GM23338 (cell line): ENCODE measurements at regions not wholly inside any gene's neighbourhood (a gene's known extent, or its start where the extent isn't known, plus 50 kb on each side); places are given as distances from the start of the nearest gene placed in this dataset.

Experiments used
- ATAC-seq: fragments of 200-7000 bp; cut with Tn5 transposase; 3 replicates; pipeline ENCODE4 v1.9.1; 2020
- DNase-seq: peaks from one replicate; pipeline ENCODE4 v3.0.0-alpha.2; 2015; ENCODE audit warnings: low spot score
- H2AFZ ChIP-seq: fragments of 200-600 bp; sonication (generic); 2 replicates; pipeline ENCODE4 v1.8.0; 2016; ENCODE audit warnings: antibody characterized with exemption, mild to moderate bottlenecking, moderate library complexity
- H3F3A ChIP-seq: fragments of 200-600 bp; sonication (generic); replicated peaks from 2 replicates; pipeline ENCODE4 v1.8.0; 2017; ENCODE audit warnings: antibody characterized with exemption, mixed run types, low read depth
- H3K27ac ChIP-seq: fragments of 200-600 bp; sonication (generic); 2 replicates; pipeline ENCODE4 v1.6.1; 2016; ENCODE audit warnings: low read depth
- H3K27me3 ChIP-seq: fragments of 200-600 bp; sonication (generic); 2 replicates; pipeline ENCODE4 v1.8.0; 2016; ENCODE audit warnings: mild to moderate bottlenecking, mixed run types, moderate library complexity; ENCODE audit not compliant: insufficient read depth
- H3K36me3 ChIP-seq: fragments of 200-600 bp; sonication (generic); 2 replicates; pipeline ENCODE4 v1.8.0; 2016; ENCODE audit warnings: mild to moderate bottlenecking; ENCODE audit not compliant: insufficient read depth
- H3K4me1 ChIP-seq: fragments of 200-600 bp; sonication (generic); 2 replicates; pipeline ENCODE4 v1.8.0; 2016; ENCODE audit warnings: mild to moderate bottlenecking, moderate library complexity; ENCODE audit not compliant: insufficient read depth
- H3K4me2 ChIP-seq: fragments of 200-600 bp; sonication (generic); 2 replicates; pipeline ENCODE4 v1.7.1; 2017; ENCODE audit warnings: mixed run types
- H3K4me3 ChIP-seq: fragments of 200-600 bp; sonication (generic); 2 replicates; pipeline ENCODE4 v1.6.1; 2016; ENCODE audit warnings: mixed run types
- H3K79me2 ChIP-seq: fragments of 200-600 bp; sonication (generic); replicated peaks from 2 replicates; pipeline ENCODE4 v1.8.0; 2017; ENCODE audit warnings: mild to moderate bottlenecking; ENCODE audit not compliant: insufficient read depth
- H3K9me2 ChIP-seq: fragments of 200-600 bp; sonication (generic); 2 replicates; pipeline ENCODE4 v1.8.0; 2017; ENCODE audit not compliant: insufficient read depth
- H4K20me1 ChIP-seq: fragments of 200-600 bp; sonication (generic); replicated peaks from 2 replicates; pipeline ENCODE4 v1.8.0; 2017; ENCODE audit warnings: mild to moderate bottlenecking; ENCODE audit not compliant: insufficient read depth
- H3K27ac Mint-ChIP-seq: 2 replicates; pipeline ENCODE4 v1.8.0; 2020; ENCODE audit warnings: inconsistent platforms, mild to moderate bottlenecking, moderate library complexity, mixed read lengths
- H3K27me3 Mint-ChIP-seq: 3 replicates; pipeline ENCODE4 v1.8.0; 2022; ENCODE audit warnings: low read depth, mild to moderate bottlenecking, moderate library complexity, mixed read lengths, inconsistent platforms; ENCODE audit not compliant: insufficient read depth, poor library complexity
- H3K36me3 Mint-ChIP-seq: 3 replicates; pipeline ENCODE4 v1.8.0; 2021; ENCODE audit warnings: low read depth, mild to moderate bottlenecking, inconsistent platforms, moderate library complexity, mixed read lengths
- H3K4me1 Mint-ChIP-seq: 3 replicates; pipeline ENCODE4 v1.8.0; 2020; ENCODE audit warnings: mild to moderate bottlenecking, inconsistent platforms, mixed read lengths
- H3K4me3 Mint-ChIP-seq: 3 replicates; pipeline ENCODE4 v1.8.0; 2021; ENCODE audit warnings: moderate library complexity, mild to moderate bottlenecking, inconsistent platforms, mixed read lengths
- H3K9me3 Mint-ChIP-seq: 3 replicates; pipeline ENCODE4 v1.8.0; 2020; ENCODE audit warnings: moderate library complexity, mild to moderate bottlenecking, inconsistent platforms, mixed read lengths
- EZH2 ChIP-seq: fragments of 200-600 bp; sonication (generic); IDR thresholded peaks from one replicate; pipeline ENCODE4 v1.8.0; 2017; ENCODE audit warnings: antibody characterized with exemption, mild to moderate bottlenecking, low read depth; ENCODE audit not compliant: unreplicated experiment
- TF ChIP-seq, protein P1 (sequence below): fragments of 250-450 bp; sonication (Bioruptor Pico); IDR thresholded peaks from 2 replicates; pipeline ENCODE4 v1.5.0; 2020; ENCODE audit warnings: mild to moderate bottlenecking, moderate library complexity
- TF ChIP-seq, protein P2 (sequence below): IDR thresholded peaks from one replicate; pipeline ENCODE4 v1.6.1; 2018; ENCODE audit warnings: antibody characterized with exemption; ENCODE audit not compliant: unreplicated experiment
- TF ChIP-seq, protein P3 (sequence below), 2 experiments: fragments of 200-600 bp in 1 of 2; sonication (generic) in 1 of 2; conservative IDR thresholded peaks; 2 replicates each; pipeline versions ENCODE4 v1.5.1 to v1.6.1; 2016 to 2017; ENCODE audit warnings: antibody characterized with exemption in 2 of 2, low read depth in 2 of 2, mild to moderate bottlenecking in 2 of 2, moderate library complexity in 1 of 2
- TF ChIP-seq, protein P4 (sequence below): IDR thresholded peaks from 2 replicates; pipeline ENCODE4 v1.6.1; 2016; ENCODE audit warnings: antibody characterized with exemption

DNA sequence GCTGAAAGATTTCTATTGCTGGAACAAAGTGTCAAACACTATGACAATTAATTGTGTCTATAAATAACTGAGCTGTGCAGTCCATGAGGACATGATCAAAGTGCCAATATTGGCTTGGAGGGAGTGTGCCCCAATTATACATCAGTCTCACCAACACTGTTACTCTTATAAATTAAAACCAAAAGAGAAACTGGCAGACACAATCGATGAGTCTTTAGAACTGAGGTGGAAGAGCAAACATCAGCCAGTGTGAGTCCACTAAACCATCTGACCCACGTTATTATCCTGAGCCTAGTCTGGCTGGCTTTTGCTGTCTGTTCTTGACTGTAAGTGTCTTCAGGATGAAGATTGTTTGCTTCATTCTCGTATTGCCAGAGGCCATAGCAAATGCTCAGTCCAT lies 98.9 kb downstream of the OLIG3 start (continued):
- TF ChIP-seq, protein P1, sequence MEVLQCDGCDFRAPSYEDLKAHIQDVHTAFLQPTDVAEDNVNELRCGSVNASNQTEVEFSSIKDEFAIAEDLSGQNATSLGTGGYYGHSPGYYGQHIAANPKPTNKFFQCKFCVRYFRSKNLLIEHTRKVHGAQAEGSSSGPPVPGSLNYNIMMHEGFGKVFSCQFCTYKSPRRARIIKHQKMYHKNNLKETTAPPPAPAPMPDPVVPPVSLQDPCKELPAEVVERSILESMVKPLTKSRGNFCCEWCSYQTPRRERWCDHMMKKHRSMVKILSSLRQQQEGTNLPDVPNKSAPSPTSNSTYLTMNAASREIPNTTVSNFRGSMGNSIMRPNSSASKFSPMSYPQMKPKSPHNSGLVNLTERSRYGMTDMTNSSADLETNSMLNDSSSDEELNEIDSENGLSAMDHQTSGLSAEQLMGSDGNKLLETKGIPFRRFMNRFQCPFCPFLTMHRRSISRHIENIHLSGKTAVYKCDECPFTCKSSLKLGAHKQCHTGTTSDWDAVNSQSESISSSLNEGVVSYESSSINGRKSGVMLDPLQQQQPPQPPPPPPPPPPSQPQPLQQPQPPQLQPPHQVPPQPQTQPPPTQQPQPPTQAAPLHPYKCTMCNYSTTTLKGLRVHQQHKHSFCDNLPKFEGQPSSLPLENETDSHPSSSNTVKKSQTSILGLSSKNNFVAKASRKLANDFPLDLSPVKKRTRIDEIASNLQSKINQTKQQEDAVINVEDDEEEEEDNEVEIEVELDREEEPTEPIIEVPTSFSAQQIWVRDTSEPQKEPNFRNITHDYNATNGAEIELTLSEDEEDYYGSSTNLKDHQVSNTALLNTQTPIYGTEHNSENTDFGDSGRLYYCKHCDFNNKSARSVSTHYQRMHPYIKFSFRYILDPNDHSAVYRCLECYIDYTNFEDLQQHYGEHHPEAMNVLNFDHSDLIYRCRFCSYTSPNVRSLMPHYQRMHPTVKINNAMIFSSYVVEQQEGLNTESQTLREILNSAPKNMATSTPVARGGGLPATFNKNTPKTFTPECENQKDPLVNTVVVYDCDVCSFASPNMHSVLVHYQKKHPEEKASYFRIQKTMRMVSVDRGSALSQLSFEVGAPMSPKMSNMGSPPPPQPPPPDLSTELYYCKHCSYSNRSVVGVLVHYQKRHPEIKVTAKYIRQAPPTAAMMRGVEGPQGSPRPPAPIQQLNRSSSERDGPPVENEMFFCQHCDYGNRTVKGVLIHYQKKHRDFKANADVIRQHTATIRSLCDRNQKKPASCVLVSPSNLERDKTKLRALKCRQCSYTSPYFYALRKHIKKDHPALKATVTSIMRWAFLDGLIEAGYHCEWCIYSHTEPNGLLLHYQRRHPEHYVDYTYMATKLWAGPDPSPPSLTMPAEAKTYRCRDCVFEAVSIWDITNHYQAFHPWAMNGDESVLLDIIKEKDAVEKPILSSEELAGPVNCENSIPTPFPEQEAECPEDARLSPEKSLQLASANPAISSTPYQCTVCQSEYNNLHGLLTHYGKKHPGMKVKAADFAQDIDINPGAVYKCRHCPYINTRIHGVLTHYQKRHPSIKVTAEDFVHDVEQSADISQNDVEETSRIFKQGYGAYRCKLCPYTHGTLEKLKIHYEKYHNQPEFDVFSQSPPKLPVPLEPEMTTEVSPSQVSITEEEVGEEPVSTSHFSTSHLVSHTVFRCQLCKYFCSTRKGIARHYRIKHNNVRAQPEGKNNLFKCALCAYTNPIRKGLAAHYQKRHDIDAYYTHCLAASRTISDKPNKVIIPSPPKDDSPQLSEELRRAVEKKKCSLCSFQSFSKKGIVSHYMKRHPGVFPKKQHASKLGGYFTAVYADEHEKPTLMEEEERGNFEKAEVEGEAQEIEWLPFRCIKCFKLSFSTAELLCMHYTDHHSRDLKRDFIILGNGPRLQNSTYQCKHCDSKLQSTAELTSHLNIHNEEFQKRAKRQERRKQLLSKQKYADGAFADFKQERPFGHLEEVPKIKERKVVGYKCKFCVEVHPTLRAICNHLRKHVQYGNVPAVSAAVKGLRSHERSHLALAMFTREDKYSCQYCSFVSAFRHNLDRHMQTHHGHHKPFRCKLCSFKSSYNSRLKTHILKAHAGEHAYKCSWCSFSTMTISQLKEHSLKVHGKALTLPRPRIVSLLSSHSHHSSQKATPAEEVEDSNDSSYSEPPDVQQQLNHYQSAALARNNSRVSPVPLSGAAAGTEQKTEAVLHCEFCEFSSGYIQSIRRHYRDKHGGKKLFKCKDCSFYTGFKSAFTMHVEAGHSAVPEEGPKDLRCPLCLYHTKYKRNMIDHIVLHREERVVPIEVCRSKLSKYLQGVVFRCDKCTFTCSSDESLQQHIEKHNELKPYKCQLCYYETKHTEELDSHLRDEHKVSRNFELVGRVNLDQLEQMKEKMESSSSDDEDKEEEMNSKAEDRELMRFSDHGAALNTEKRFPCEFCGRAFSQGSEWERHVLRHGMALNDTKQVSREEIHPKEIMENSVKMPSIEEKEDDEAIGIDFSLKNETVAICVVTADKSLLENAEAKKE (CRISPR knock-in tag) = no peak

DNA sequence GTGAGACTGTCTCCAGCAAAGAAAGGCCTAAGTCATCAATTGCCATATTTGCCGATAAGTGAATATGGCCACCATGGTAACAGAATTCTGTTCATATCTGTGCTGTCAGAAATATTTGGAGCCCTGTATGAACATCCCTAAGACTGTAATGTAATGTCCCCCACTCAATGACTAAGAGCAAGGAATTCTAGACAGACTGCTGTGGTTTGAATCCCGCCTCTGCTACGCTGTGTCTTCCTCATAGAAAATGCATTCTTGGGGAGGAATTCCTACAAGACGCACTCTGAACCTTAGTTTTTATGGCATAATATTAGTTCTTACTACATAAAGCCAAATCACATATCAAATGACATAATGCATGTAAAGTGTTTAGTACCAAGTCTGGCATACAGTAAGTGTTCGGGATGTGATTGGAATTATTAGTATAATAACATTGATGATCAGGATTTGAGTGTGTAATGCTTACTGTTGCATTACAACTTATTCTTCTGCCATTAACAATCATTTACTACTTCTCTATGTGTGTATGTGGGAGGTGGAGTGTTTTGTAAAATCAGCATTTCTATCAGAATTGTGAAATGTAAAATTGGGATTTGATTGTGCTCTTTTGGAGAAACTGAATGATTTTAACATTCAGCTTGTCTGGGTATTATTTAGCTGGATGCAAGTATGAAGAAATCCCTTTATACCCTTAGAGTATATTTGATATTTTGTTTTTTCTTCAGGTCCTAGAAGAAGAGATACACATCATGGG lies 103.0 kb downstream of the OLIG3 start:
- Mint-ChIP-seq H3K4me3 (no peak overlapping the region), H3K4me1 (peaks cover 4% of the 10 kb centered on the region; the same call in 1 of the 3 replicates), H3K27me3 (peaks cover 27% of the 10 kb centered on the region), H3K36me3 (no peaks in the 10 kb centered on the region), H3K9me3 (no peaks in the 10 kb centered on the region), H3K27ac (no peak overlapping the region)
- Histone ChIP-seq H3K36me3 (no peaks in the 10 kb centered on the region), H3K79me2 (no peaks in the 10 kb centered on the region), H4K20me1 (no peaks in the 10 kb centered on the region), H3K4me2 (no peak overlapping the region), H3K4me3 (no peak overlapping the region), H3K9me2 (no peaks in the 10 kb centered on the region), H3K27ac (no peak overlapping the region), H3F3A (no peaks in the 10 kb centered on the region), H3K4me1 (no peaks in the 10 kb centered on the region), H2AFZ (no peak overlapping the region), H3K27me3 (peaks cover 32% of the 10 kb centered on the region)
- ATAC-seq = no peak
- TF ChIP-seq EZH2 = no peak
- DNase-seq = no peak

DNA sequence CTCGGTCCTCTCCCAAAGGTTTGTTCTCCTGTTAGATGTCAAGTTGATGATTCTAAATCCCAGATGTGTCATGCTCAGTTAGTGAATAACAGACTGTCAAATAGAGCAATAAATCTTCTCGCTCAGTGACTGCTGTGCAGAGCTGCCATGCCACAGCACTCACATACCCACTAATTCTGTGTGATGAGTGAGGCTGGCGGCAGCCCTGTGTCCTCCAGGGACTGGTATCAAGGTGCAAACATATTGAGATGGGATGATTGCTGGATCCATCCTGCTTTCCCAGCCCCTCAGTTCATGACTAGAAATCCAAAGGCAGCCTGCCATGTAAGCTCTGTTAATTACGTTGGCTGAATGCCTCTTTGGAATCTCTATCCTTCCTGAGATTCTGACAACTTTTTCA lies 103.9 kb downstream of the OLIG3 start:
- no peaks in the 10 kb centered on the region for H4K20me1 ChIP-seq
- no peaks in the 10 kb centered on the region for H3K79me2 ChIP-seq
- TF ChIP-seq EZH2 = no peak
- TF ChIP-seq, protein P2, sequence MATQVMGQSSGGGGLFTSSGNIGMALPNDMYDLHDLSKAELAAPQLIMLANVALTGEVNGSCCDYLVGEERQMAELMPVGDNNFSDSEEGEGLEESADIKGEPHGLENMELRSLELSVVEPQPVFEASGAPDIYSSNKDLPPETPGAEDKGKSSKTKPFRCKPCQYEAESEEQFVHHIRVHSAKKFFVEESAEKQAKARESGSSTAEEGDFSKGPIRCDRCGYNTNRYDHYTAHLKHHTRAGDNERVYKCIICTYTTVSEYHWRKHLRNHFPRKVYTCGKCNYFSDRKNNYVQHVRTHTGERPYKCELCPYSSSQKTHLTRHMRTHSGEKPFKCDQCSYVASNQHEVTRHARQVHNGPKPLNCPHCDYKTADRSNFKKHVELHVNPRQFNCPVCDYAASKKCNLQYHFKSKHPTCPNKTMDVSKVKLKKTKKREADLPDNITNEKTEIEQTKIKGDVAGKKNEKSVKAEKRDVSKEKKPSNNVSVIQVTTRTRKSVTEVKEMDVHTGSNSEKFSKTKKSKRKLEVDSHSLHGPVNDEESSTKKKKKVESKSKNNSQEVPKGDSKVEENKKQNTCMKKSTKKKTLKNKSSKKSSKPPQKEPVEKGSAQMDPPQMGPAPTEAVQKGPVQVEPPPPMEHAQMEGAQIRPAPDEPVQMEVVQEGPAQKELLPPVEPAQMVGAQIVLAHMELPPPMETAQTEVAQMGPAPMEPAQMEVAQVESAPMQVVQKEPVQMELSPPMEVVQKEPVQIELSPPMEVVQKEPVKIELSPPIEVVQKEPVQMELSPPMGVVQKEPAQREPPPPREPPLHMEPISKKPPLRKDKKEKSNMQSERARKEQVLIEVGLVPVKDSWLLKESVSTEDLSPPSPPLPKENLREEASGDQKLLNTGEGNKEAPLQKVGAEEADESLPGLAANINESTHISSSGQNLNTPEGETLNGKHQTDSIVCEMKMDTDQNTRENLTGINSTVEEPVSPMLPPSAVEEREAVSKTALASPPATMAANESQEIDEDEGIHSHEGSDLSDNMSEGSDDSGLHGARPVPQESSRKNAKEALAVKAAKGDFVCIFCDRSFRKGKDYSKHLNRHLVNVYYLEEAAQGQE = no peak
- TF ChIP-seq, protein P3, sequence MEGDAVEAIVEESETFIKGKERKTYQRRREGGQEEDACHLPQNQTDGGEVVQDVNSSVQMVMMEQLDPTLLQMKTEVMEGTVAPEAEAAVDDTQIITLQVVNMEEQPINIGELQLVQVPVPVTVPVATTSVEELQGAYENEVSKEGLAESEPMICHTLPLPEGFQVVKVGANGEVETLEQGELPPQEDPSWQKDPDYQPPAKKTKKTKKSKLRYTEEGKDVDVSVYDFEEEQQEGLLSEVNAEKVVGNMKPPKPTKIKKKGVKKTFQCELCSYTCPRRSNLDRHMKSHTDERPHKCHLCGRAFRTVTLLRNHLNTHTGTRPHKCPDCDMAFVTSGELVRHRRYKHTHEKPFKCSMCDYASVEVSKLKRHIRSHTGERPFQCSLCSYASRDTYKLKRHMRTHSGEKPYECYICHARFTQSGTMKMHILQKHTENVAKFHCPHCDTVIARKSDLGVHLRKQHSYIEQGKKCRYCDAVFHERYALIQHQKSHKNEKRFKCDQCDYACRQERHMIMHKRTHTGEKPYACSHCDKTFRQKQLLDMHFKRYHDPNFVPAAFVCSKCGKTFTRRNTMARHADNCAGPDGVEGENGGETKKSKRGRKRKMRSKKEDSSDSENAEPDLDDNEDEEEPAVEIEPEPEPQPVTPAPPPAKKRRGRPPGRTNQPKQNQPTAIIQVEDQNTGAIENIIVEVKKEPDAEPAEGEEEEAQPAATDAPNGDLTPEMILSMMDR (conservative IDR thresholded peaks at IDR 0.05; ENCODE audit: low read depth in 2 of 2) = no peak
- TF ChIP-seq, protein P4, sequence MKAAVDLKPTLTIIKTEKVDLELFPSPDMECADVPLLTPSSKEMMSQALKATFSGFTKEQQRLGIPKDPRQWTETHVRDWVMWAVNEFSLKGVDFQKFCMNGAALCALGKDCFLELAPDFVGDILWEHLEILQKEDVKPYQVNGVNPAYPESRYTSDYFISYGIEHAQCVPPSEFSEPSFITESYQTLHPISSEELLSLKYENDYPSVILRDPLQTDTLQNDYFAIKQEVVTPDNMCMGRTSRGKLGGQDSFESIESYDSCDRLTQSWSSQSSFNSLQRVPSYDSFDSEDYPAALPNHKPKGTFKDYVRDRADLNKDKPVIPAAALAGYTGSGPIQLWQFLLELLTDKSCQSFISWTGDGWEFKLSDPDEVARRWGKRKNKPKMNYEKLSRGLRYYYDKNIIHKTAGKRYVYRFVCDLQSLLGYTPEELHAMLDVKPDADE = no peak

More for the DNA sequence above, 103.9 kb downstream of the OLIG3 start:
- H3K9me3 Mint-ChIP-seq = no peaks in the 10 kb centered on the region
- H2AFZ ChIP-seq = no peak overlapping the region
- no peaks in the 10 kb centered on the region for H3K36me3 Mint-ChIP-seq
- peaks cover 4% of the 10 kb centered on the region; the same call in 1 of the 3 replicates for H3K4me1 Mint-ChIP-seq
- ATAC-seq (no peak), DNase-seq (no peak)
- H3K4me3 ChIP-seq = no peak overlapping the region
- H3F3A ChIP-seq = no peaks in the 10 kb centered on the region
- H3K4me1 ChIP-seq = no peaks in the 10 kb centered on the region
- no peak overlapping the region for H3K27ac Mint-ChIP-seq
- no peak overlapping the region for H3K27ac ChIP-seq
- H3K27me3 Mint-ChIP-seq = peaks cover 34% of the 10 kb centered on the region
- no peaks in the 10 kb centered on the region for H3K9me2 ChIP-seq
- no peaks in the 10 kb centered on the region for H3K36me3 ChIP-seq
- H3K4me3 Mint-ChIP-seq = no peak overlapping the region
- peaks cover 41% of the 10 kb centered on the region for H3K27me3 ChIP-seq
- H3K4me2 ChIP-seq = no peak overlapping the region
